Ascending aorta (tissue), 2 donors: ENCODE measurements at regions not wholly inside any gene's neighbourhood (a gene's known extent, or its start where the extent isn't known, plus 50 kb on each side); places are given as distances from the start of the nearest gene placed in this dataset.
"Not testable (repeated sequence)": the region's sequence is repeated elsewhere in the genome, so short reads cannot be mapped to it uniquely, and the experiment has no call there.

Experiments used
- DNase-seq, 2 donors: peaks; one replicate each; pipeline ENCODE4 v3.0.0-alpha.2; 2019; ENCODE audit warnings: low spot score in 2 of 2
- H3K27ac ChIP-seq, 2 donors: fragments of 200-600 bp; sonication (generic); one replicate each; pipeline ENCODE4 v1.5.1; 2016 to 2017; ENCODE audit warnings: mild to moderate bottlenecking in 1 of 2
- H3K27me3 ChIP-seq: fragments of 200-600 bp; sonication (generic); one replicate; pipeline ENCODE4 v1.5.1; 2017
- H3K36me3 ChIP-seq, 2 donors: fragments of 200-600 bp; sonication (generic); one replicate each; pipeline ENCODE4 v1.5.1; 2016
- H3K4me1 ChIP-seq, 2 donors: fragments of 200-600 bp; sonication (generic); one replicate each; pipeline ENCODE4 v1.5.1; 2016 to 2017; ENCODE audit warnings: mild to moderate bottlenecking in 1 of 2
- H3K4me3 ChIP-seq, 2 donors: fragments of 200-600 bp; sonication (generic); one replicate each; pipeline ENCODE4 v1.5.1; 2016 to 2017; ENCODE audit warnings: mild to moderate bottlenecking in 1 of 2
- H3K9me3 ChIP-seq, 2 donors: fragments of 200-600 bp; sonication (generic); one replicate each; pipeline ENCODE4 v1.5.1; 2016
- CTCF ChIP-seq, 3 experiments: fragments of 200-600 bp in 2 of 3; fragments of 450-650 bp in 1 of 3; sonication (generic) in 2 of 3; IDR thresholded peaks; one replicate each; pipeline ENCODE4 v1.5.1; 2016 to 2019; ENCODE audit warnings: antibody characterized with exemption in 3 of 3, mild to moderate bottlenecking in 1 of 3, moderate library complexity in 1 of 3
- intact Hi-C: fragments of 100-400 bp; cut with DNase I; formaldehyde crosslinking; loops from one replicate; pipeline ENCODE4 v1.15.1; 2023

- TF ChIP-seq CTCF (IDR thresholded peaks at IDR 0.05) = peak in 1 of 3 experiments; percentile 6
- H3K4me1 ChIP-seq, DNase-seq, H3K4me3 ChIP-seq, intact Hi-C loops, H3K27ac ChIP-seq, H3K36me3 ChIP-seq, H3K27me3 ChIP-seq, H3K9me3 ChIP-seq: not testable (repeated sequence)
Observed at GRCh38 chr21:5147685-5148084, 5373.7 kb upstream of the TPTE start.

GRCh38 chr21:5149222-5149621 is 5372.2 kb upstream of the TPTE start:
- H3K4me3 ChIP-seq, H3K36me3 ChIP-seq, DNase-seq, H3K27ac ChIP-seq, H3K4me1 ChIP-seq, intact Hi-C loops, H3K27me3 ChIP-seq, H3K9me3 ChIP-seq: not testable (repeated sequence)

GRCh38 chr21:5153842-5154640 is 5367.3 kb upstream of the TPTE start:
- H3K9me3 ChIP-seq, H3K36me3 ChIP-seq, intact Hi-C loops, H3K4me1 ChIP-seq, DNase-seq, H3K27me3 ChIP-seq: not testable (repeated sequence)
- Histone ChIP-seq H3K27ac (peak overlapping the region in 1 of 2 donors; percentile 61), H3K4me3 (peak overlapping the region; percentile 33 to 63)

- H3K9me3 ChIP-seq, H3K4me1 ChIP-seq, H3K36me3 ChIP-seq, H3K27me3 ChIP-seq, H3K27ac ChIP-seq, intact Hi-C loops: not testable (repeated sequence)
- DNase-seq = peak; percentile 28 to 92
- H3K4me3 ChIP-seq = peak overlapping the region; percentile 33 to 63
Observed at GRCh38 chr21:5154641-5154982, 5366.8 kb upstream of the TPTE start.

GRCh38 chr21:5162693-5163574 is 5358.4 kb upstream of the TPTE start:
- not testable (repeated sequence) for DNase-seq

GRCh38 chr21:5165829-5166228 is 5355.6 kb upstream of the TPTE start:
- DNase-seq, H3K27me3 ChIP-seq, H3K27ac ChIP-seq, H3K9me3 ChIP-seq, intact Hi-C loops, H3K4me1 ChIP-seq, H3K4me3 ChIP-seq, H3K36me3 ChIP-seq: not testable (repeated sequence)

More at GRCh38 chr21:5162693-5163574, 5358.4 kb upstream of the TPTE start:
- H3K27ac ChIP-seq, H3K4me3 ChIP-seq, H3K9me3 ChIP-seq, H3K4me1 ChIP-seq, intact Hi-C loops, H3K27me3 ChIP-seq, H3K36me3 ChIP-seq: not testable (repeated sequence)
